ENCODE measurements at regions not wholly inside any gene's neighbourhood (a gene's known extent, or its start where the extent isn't known, plus 50 kb on each side); places are given as distances from the start of the nearest gene placed in this dataset.

- no peak overlapping the region for H3K27ac ChIP-seq
- no peaks in the 10 kb centered on the region for H3K4me1 ChIP-seq
- TF ChIP-seq CTCF (IDR thresholded peaks at IDR 0.05): no peak
- H3K4me3 ChIP-seq: no peak overlapping the region
- intact Hi-C loops (cut with DNase I): no loop called here
- no peaks in the 10 kb centered on the region for H3K9me3 ChIP-seq
- no peaks in the 10 kb centered on the region for H3K27me3 ChIP-seq
- no peak for DNase-seq (ENCODE audit: low spot score in 2 of 2)
- H3K36me3 ChIP-seq: no peaks in the 10 kb centered on the region
These were observed 69.3 kb upstream of the MOCS2 start for GRCh38 chr5:53178830-53179229.

- no peaks in the 10 kb centered on the region for H3K4me1 ChIP-seq
- H3K9me3 ChIP-seq: no peaks in the 10 kb centered on the region
- no peaks in the 10 kb centered on the region for H3K36me3 ChIP-seq
- H3K4me3 ChIP-seq: no peak overlapping the region
- no peak for DNase-seq (ENCODE audit: low spot score in 2 of 2)
- H3K27ac ChIP-seq: no peak overlapping the region
- intact Hi-C loops (cut with DNase I): no loop called here
- H3K27me3 ChIP-seq: no peaks in the 10 kb centered on the region
- no peak for TF ChIP-seq CTCF (IDR thresholded peaks at IDR 0.05)
These were observed 70.1 kb upstream of the MOCS2 start for GRCh38 chr5:53179691-53180090.

- intact Hi-C loops (cut with DNase I): no loop called here
- H3K4me3 ChIP-seq: no peak overlapping the region
- no peak for DNase-seq (ENCODE audit: low spot score in 2 of 2)
- no peaks in the 10 kb centered on the region for H3K4me1 ChIP-seq
- no peaks in the 10 kb centered on the region for H3K36me3 ChIP-seq
- H3K27ac ChIP-seq: no peak overlapping the region
- TF ChIP-seq CTCF (IDR thresholded peaks at IDR 0.05): no peak
- peaks cover 0 to 5% of the 10 kb centered on the region in 2 donors for H3K9me3 ChIP-seq
- H3K27me3 ChIP-seq: no peaks in the 10 kb centered on the region
These were observed 71.0 kb upstream of the MOCS2 start for GRCh38 chr5:53180538-53180937.

GRCh38 chr5:53180991-53181390, 71.4 kb upstream of the MOCS2 start:
- DNase-seq (ENCODE audit: low spot score in 2 of 2): no peak
- Histone ChIP-seq H3K4me1 (no peaks in the 10 kb centered on the region), H3K27ac (no peak overlapping the region), H3K4me3 (no peak overlapping the region), H3K36me3 (no peaks in the 10 kb centered on the region), H3K9me3 (peaks cover 0 to 5% of the 10 kb centered on the region in 2 donors), H3K27me3 (no peaks in the 10 kb centered on the region)
- TF ChIP-seq CTCF (IDR thresholded peaks at IDR 0.05): no peak
- intact Hi-C loops (cut with DNase I): no loop called here

- no peak for TF ChIP-seq CTCF (IDR thresholded peaks at IDR 0.05)
- no peak overlapping the region for H3K4me3 ChIP-seq
- no peaks in the 10 kb centered on the region for H3K4me1 ChIP-seq
- H3K27ac ChIP-seq: no peak overlapping the region
- peaks cover 0 to 5% of the 10 kb centered on the region in 2 donors for H3K9me3 ChIP-seq
- H3K27me3 ChIP-seq: no peaks in the 10 kb centered on the region
- DNase-seq (ENCODE audit: low spot score in 2 of 2): no peak
- no peaks in the 10 kb centered on the region for H3K36me3 ChIP-seq
- intact Hi-C loops (cut with DNase I): no loop called here
These were observed 74.3 kb upstream of the MOCS2 start for GRCh38 chr5:53183880-53184279.

- no peak overlapping the region for H3K27ac ChIP-seq
- H3K27me3 ChIP-seq: no peaks in the 10 kb centered on the region
- no peaks in the 10 kb centered on the region for H3K36me3 ChIP-seq
- H3K9me3 ChIP-seq: peaks cover 0 to 6% of the 10 kb centered on the region in 2 donors
- intact Hi-C loops (cut with DNase I): no loop called here
- no peak for TF ChIP-seq CTCF (IDR thresholded peaks at IDR 0.05)
- DNase-seq (ENCODE audit: low spot score in 2 of 2): no peak
- no peak overlapping the region for H3K4me3 ChIP-seq
- H3K4me1 ChIP-seq: no peaks in the 10 kb centered on the region
These were observed 82.1 kb upstream of the MOCS2 start for GRCh38 chr5:53191548-53192165.
